Fibroblast of skin of abdomen (primary cell): ENCODE measurements at regions not wholly inside any gene's neighbourhood (a gene's known extent, or its start where the extent isn't known, plus 50 kb on each side); places are given as distances from the start of the nearest gene placed in this dataset.

Experiments
- DNase-seq: peaks from one replicate; pipeline ENCODE4 v3.0.0-alpha.2; 2013

- DNase-seq: no peak
Observed at GRCh38 chr3:148420242-148420641, 277.5 kb upstream of the AGTR1 start.

GRCh38 chr3:148428862-148429605 is 268.7 kb upstream of the AGTR1 start:
- no peak for DNase-seq

GRCh38 chr3:148433665-148434064 is 264.0 kb upstream of the AGTR1 start:
- no peak for DNase-seq

- no peak for DNase-seq
Observed at GRCh38 chr3:148435534-148435933, 262.2 kb upstream of the AGTR1 start.

GRCh38 chr3:148439254-148439822 is 258.4 kb upstream of the AGTR1 start:
- no peak for DNase-seq

- DNase-seq: no peak
Observed at GRCh38 chr3:148441191-148441590, 256.5 kb upstream of the AGTR1 start.

GRCh38 chr3:148450819-148451218 is 246.9 kb upstream of the AGTR1 start:
- DNase-seq: no peak

GRCh38 chr3:148451969-148452368 is 245.7 kb upstream of the AGTR1 start:
- no peak for DNase-seq

- DNase-seq: no peak
Observed at GRCh38 chr3:148453781-148454191, 243.9 kb upstream of the AGTR1 start.

GRCh38 chr3:148455098-148455497 is 242.6 kb upstream of the AGTR1 start:
- DNase-seq: no peak

- DNase-seq: no peak
Observed at GRCh38 chr3:148457886-148458285, 239.8 kb upstream of the AGTR1 start.

- no peak for DNase-seq
Observed at GRCh38 chr3:148459931-148460513, 237.7 kb upstream of the AGTR1 start.

GRCh38 chr3:148460686-148461085 is 237.0 kb upstream of the AGTR1 start:
- no peak for DNase-seq

- DNase-seq: peak; percentile 16
Observed at GRCh38 chr3:148464246-148464645, 233.5 kb upstream of the AGTR1 start.

- peak; percentile 75 for DNase-seq
Observed at GRCh38 chr3:148466143-148466542, 231.6 kb upstream of the AGTR1 start.

- DNase-seq: no peak
Observed at GRCh38 chr3:148466980-148467740, 230.5 kb upstream of the AGTR1 start.

GRCh38 chr3:148477375-148477774 is 220.3 kb upstream of the AGTR1 start:
- DNase-seq: no peak

GRCh38 chr3:148493631-148494030 is 204.1 kb upstream of the AGTR1 start:
- DNase-seq: no peak

- no peak for DNase-seq
Observed at GRCh38 chr3:148494451-148494850, 203.3 kb upstream of the AGTR1 start.

GRCh38 chr3:148500881-148501280 is 196.8 kb upstream of the AGTR1 start:
- no peak for DNase-seq

- DNase-seq: peak; percentile 32
Observed at GRCh38 chr3:148510116-148510515, 187.6 kb upstream of the AGTR1 start.

GRCh38 chr3:148510561-148510960 is 187.1 kb upstream of the AGTR1 start:
- no peak for DNase-seq

- DNase-seq: peak; percentile 33
Observed at GRCh38 chr3:148512648-148513047, 185.1 kb upstream of the AGTR1 start.
